Astrocyte (in vitro differentiated cells and primary cell): ENCODE measurements at regions not wholly inside any gene's neighbourhood (a gene's known extent, or its start where the extent isn't known, plus 50 kb on each side); places are given as distances from the start of the nearest gene placed in this dataset.

ENCODE experiments used
- DNase-seq: peaks from one replicate; pipeline ENCODE4 v3.0.0-alpha.2; 2010; ENCODE audit warnings: low read depth
- FAIRE-seq: peaks from 2 replicates; lab custom pipeline; 2011; peaks lifted over from hg19 to GRCh38; lab: Jason Lieb, UNC
- H2AFZ ChIP-seq: 2 replicates; pipeline ENCODE4 v1.6.0; 2012; ENCODE audit warnings: low read depth, low read length, inconsistent platforms
- H3K27ac ChIP-seq: 2 replicates; pipeline ENCODE4 v1.5.1; 2011; ENCODE audit warnings: low read depth, low read length, inconsistent platforms
- H3K27me3 ChIP-seq: 2 replicates; pipeline ENCODE4 v1.6.0; 2011; ENCODE audit warnings: low read length, inconsistent platforms; ENCODE audit not compliant: insufficient read depth
- H3K36me3 ChIP-seq: 2 replicates; pipeline ENCODE4 v1.5.1; 2011; ENCODE audit warnings: low read length, inconsistent platforms; ENCODE audit not compliant: insufficient read depth
- H3K4me1 ChIP-seq: 2 replicates; pipeline ENCODE4 v1.5.1; 2011; ENCODE audit warnings: low read length, inconsistent platforms; ENCODE audit not compliant: insufficient read depth
- H3K4me2 ChIP-seq: 2 replicates; pipeline ENCODE4 v1.6.0; 2012; ENCODE audit warnings: low read length, inconsistent platforms
- H3K4me3 ChIP-seq: 2 replicates; pipeline ENCODE4 v1.5.1; 2011; ENCODE audit warnings: low read depth, mild to moderate bottlenecking, low read length, inconsistent platforms; ENCODE audit not compliant: insufficient read depth
- H3K79me2 ChIP-seq: 2 replicates; pipeline ENCODE4 v1.6.0; 2012; ENCODE audit warnings: mild to moderate bottlenecking, low read length, inconsistent platforms; ENCODE audit not compliant: insufficient read depth
- H3K9ac ChIP-seq: 2 replicates; pipeline ENCODE4 v1.6.0; 2012; ENCODE audit warnings: mild to moderate bottlenecking, low read length, inconsistent platforms
- H3K9me3 ChIP-seq: 2 replicates; pipeline ENCODE4 v1.5.1; 2012; ENCODE audit warnings: low read depth, mild to moderate bottlenecking, low read length, inconsistent platforms; ENCODE audit not compliant: insufficient read depth
- H4K20me1 ChIP-seq: 2 replicates; pipeline ENCODE4 v1.6.0; 2012; ENCODE audit warnings: low read length, inconsistent platforms; ENCODE audit not compliant: insufficient read depth
- H3K27ac Mint-ChIP-seq: one replicate; pipeline ENCODE4 v1.8.0; 2021; ENCODE audit warnings: mild to moderate bottlenecking, mixed read lengths; ENCODE audit not compliant: unreplicated experiment
- H3K27me3 Mint-ChIP-seq: one replicate; pipeline ENCODE4 v1.8.0; 2021; ENCODE audit warnings: low read depth, mixed read lengths; ENCODE audit not compliant: unreplicated experiment
- H3K36me3 Mint-ChIP-seq: one replicate; pipeline ENCODE4 v1.8.0; 2021; ENCODE audit warnings: low read depth, mixed read lengths; ENCODE audit not compliant: unreplicated experiment
- H3K4me1 Mint-ChIP-seq: one replicate; pipeline ENCODE4 v1.8.0; 2021; ENCODE audit warnings: low read depth, mixed read lengths; ENCODE audit not compliant: unreplicated experiment
- H3K4me3 Mint-ChIP-seq: one replicate; pipeline ENCODE4 v1.8.0; 2021; ENCODE audit warnings: mild to moderate bottlenecking, moderate library complexity, mixed read lengths; ENCODE audit not compliant: unreplicated experiment
- H3K9me3 Mint-ChIP-seq: one replicate; pipeline ENCODE4 v1.8.0; 2021; ENCODE audit warnings: mild to moderate bottlenecking, mixed read lengths; ENCODE audit not compliant: unreplicated experiment
- CTCF ChIP-seq: IDR thresholded peaks from 2 replicates; pipeline ENCODE4 v1.5.1; 2011; ENCODE audit warnings: low read depth, mild to moderate bottlenecking, inconsistent platforms, low read length, moderate library complexity; ENCODE audit not compliant: insufficient read depth
- EZH2 ChIP-seq: IDR thresholded peaks from 2 replicates; pipeline ENCODE4 v1.6.1; 2012; ENCODE audit warnings: mild to moderate bottlenecking, low read length, inconsistent platforms; ENCODE audit not compliant: insufficient read depth

GRCh38 chr1:25019337-25020172 lies 89.5 kb upstream of the RUNX3 start:
- FAIRE-seq (no peak), DNase-seq (no peak)
- no peak overlapping the region for H3K4me3 Mint-ChIP-seq
- no peak overlapping the region for H3K27ac Mint-ChIP-seq
- Histone ChIP-seq H3K27me3 (no peaks in the 10 kb centered on the region), H3K4me3 (no peak overlapping the region), H4K20me1 (no peaks in the 10 kb centered on the region), H3K9me3 (no peaks in the 10 kb centered on the region), H3K9ac (no peak overlapping the region), H3K4me2 (no peak overlapping the region), H3K36me3 (no peaks in the 10 kb centered on the region), H3K79me2 (no peaks in the 10 kb centered on the region), H2AFZ (no peak overlapping the region), H3K27ac (no peak overlapping the region), H3K4me1 (peaks cover 28% of the 10 kb centered on the region)
- no peaks in the 10 kb centered on the region for H3K9me3 Mint-ChIP-seq
- peaks cover 24% of the 10 kb centered on the region for H3K4me1 Mint-ChIP-seq
- peaks cover 7% of the 10 kb centered on the region for H3K27me3 Mint-ChIP-seq
- no peaks in the 10 kb centered on the region for H3K36me3 Mint-ChIP-seq
- no peak for TF ChIP-seq CTCF
- TF ChIP-seq EZH2 = no peak

GRCh38 chr1:25018943-25019336 lies 88.9 kb upstream of the RUNX3 start:
- FAIRE-seq = no peak
- Mint-ChIP-seq H3K27me3 (peaks cover 6% of the 10 kb centered on the region), H3K27ac (no peak overlapping the region)

More at GRCh38 chr1:25018943-25019336, 88.9 kb upstream of the RUNX3 start:
- no peaks in the 10 kb centered on the region for H3K27me3 ChIP-seq
- no peak overlapping the region for H3K4me2 ChIP-seq
- H2AFZ ChIP-seq = no peak overlapping the region
- Mint-ChIP-seq H3K9me3 (no peaks in the 10 kb centered on the region), H3K36me3 (no peaks in the 10 kb centered on the region), H3K4me3 (no peak overlapping the region), H3K4me1 (peaks cover 24% of the 10 kb centered on the region)
- peaks cover 27% of the 10 kb centered on the region for H3K4me1 ChIP-seq
- TF ChIP-seq EZH2 = no peak
- no peak for TF ChIP-seq CTCF
- H3K9ac ChIP-seq = no peak overlapping the region
- H3K4me3 ChIP-seq = no peak overlapping the region
- no peaks in the 10 kb centered on the region for H3K79me2 ChIP-seq
- no peaks in the 10 kb centered on the region for H4K20me1 ChIP-seq
- H3K27ac ChIP-seq = no peak overlapping the region
- no peaks in the 10 kb centered on the region for H3K9me3 ChIP-seq
- no peak for DNase-seq
- H3K36me3 ChIP-seq = no peaks in the 10 kb centered on the region
